NB4 (cell line): ENCODE measurements at regions not wholly inside any gene's neighbourhood (a gene's known extent, or its start where the extent isn't known, plus 50 kb on each side); places are given as distances from the start of the nearest gene placed in this dataset.

Source experiments
- DNase-seq: peaks from one replicate; pipeline ENCODE4 v3.0.0; 2010; ENCODE audit warnings: low read depth
- H3K4me3 ChIP-seq: one replicate; pipeline ENCODE4 v1.5.1; 2011; ENCODE audit warnings: mild to moderate bottlenecking, low read depth, low read length, moderate library complexity
- MYC ChIP-seq: IDR thresholded peaks from 2 replicates; pipeline ENCODE4 v1.6.1; 2011; ENCODE audit warnings: low read depth, low read length
- POLR2A ChIP-seq: IDR thresholded peaks from 2 replicates; pipeline ENCODE4 v1.6.1; 2011; ENCODE audit warnings: mild to moderate bottlenecking; ENCODE audit not compliant: insufficient read length; ENCODE audit errors: extremely low read depth
- TF ChIP-seq, protein P1 (sequence below): IDR thresholded peaks from 2 replicates; pipeline ENCODE4 v1.6.1; 2011; ENCODE audit warnings: low read depth, low read length
- TF ChIP-seq, protein P2 (sequence below): IDR thresholded peaks from one replicate; pipeline ENCODE4 v1.5.1; 2012; ENCODE audit warnings: low read depth, low read length

DNA sequence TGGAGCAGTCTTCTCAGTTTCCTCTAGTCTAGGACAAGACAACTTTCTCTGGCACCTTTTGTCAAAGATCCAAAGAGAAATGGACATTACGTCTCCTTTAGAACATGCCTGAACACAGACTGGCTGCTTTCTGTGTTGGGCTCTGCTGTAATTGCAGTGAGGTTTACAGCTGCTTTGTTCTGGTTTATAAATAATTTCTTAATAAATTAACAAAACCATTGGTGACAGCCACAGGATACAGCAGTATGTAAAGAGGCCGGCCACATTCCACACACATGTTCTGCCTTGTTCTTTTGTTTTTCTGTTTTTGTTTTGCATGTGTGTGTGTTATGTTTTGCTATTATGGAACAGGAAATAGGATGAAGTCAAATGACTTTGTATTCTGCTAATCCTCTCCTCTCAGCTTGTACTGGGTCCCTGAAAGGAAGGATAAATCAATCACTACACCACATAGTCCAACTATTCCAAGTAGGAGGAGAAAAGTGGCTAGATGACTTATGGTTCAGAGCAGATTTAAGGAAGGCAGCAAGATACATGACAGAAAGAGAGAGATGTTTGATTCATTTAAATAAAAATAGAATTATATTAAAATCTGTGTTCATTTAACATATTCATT, 161.5 kb upstream of the ESRRG start:
- no peak overlapping the region for H3K4me3 ChIP-seq
- no peak for DNase-seq
- TF ChIP-seq POLR2A (no peak), MYC (no peak)
- TF ChIP-seq, protein P1, sequence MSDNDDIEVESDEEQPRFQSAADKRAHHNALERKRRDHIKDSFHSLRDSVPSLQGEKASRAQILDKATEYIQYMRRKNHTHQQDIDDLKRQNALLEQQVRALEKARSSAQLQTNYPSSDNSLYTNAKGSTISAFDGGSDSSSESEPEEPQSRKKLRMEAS = no peak
- TF ChIP-seq, protein P2, sequence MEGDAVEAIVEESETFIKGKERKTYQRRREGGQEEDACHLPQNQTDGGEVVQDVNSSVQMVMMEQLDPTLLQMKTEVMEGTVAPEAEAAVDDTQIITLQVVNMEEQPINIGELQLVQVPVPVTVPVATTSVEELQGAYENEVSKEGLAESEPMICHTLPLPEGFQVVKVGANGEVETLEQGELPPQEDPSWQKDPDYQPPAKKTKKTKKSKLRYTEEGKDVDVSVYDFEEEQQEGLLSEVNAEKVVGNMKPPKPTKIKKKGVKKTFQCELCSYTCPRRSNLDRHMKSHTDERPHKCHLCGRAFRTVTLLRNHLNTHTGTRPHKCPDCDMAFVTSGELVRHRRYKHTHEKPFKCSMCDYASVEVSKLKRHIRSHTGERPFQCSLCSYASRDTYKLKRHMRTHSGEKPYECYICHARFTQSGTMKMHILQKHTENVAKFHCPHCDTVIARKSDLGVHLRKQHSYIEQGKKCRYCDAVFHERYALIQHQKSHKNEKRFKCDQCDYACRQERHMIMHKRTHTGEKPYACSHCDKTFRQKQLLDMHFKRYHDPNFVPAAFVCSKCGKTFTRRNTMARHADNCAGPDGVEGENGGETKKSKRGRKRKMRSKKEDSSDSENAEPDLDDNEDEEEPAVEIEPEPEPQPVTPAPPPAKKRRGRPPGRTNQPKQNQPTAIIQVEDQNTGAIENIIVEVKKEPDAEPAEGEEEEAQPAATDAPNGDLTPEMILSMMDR = no peak

GRCh38 chr1:216883518-216883917, 160.3 kb upstream of the ESRRG start:
- TF ChIP-seq POLR2A (no peak), MYC (no peak)
- TF ChIP-seq, protein P1 = no peak
- TF ChIP-seq, protein P2 = no peak
- H3K4me3 ChIP-seq = no peak overlapping the region

DNA sequence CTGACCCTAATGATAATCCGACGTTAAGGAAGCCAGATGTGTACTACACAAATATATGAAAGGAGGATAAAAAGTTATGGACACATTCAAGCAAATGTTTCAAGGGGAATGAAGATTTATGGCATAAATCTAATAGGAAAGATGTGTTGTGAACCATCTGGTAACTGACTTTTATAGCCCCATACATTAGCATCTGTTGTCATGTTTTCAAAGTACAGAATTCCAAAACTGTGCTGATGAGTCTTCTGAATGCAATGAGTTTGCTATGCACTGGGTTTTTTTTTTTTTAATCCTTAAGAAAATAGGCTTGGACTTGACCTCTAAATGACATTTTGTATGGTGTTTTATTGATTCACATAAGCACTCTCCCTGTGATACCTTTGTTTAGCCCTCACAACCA, 158.5 kb upstream of the ESRRG start:
- H3K4me3 ChIP-seq = no peak overlapping the region
- DNase-seq = no peak
- TF ChIP-seq, protein P1 = no peak
- no peak for TF ChIP-seq POLR2A
- TF ChIP-seq, protein P2 = no peak
- no peak for TF ChIP-seq MYC

More at GRCh38 chr1:216883518-216883917, 160.3 kb upstream of the ESRRG start:
- DNase-seq = no peak

DNA sequence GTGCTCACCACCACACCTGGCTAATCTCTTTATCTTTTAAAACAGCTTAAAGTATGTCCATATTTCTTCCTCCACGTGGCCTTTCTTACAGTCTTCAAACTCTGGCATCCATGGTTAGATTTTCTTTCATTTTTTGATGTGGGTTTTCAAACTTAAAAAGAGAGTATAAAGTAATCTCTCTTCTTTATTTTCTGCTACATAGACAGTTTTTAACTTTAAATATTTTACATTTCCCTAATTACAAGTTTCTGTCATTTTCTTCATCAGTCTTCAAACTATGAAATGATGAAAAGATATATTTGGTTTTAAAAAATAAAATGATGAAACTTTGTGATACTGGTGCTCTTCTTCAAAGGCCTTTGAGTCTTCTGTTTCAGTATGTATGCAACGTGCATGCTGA, 143.5 kb upstream of the ESRRG start:
- no peak for DNase-seq
- no peak for TF ChIP-seq POLR2A
- TF ChIP-seq, protein P2 = no peak
- TF ChIP-seq, protein P1 = no peak
- no peak for TF ChIP-seq MYC

DNA sequence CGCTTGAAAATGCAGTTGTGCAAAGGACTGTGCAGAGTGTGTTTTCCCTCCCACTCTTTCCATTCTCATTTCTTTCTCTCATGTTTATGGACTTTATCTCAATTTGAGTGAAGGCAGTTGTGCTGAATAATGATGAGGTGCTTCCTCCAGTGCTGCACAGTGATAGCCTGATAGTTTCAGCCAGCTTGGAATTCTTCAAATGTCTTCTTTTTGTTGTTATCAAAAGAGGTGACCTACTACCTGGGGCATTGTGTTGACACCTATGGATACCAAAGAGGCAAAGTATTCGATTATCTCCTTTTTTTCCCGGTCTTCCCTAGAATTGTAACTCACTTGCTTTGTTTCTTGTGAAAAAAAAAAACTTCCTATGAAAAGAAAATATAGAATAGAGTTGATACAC, 132.6 kb upstream of the ESRRG start:
- no peak for DNase-seq
- TF ChIP-seq, protein P2 = no peak
- TF ChIP-seq MYC = no peak
- no peak for TF ChIP-seq POLR2A
- TF ChIP-seq, protein P1 = no peak
- no peak overlapping the region for H3K4me3 ChIP-seq

More for the DNA sequence above, 143.5 kb upstream of the ESRRG start:
- H3K4me3 ChIP-seq = no peak overlapping the region
